HCT116 (cell line): ENCODE measurements at regions not wholly inside any gene's neighbourhood (a gene's known extent, or its start where the extent isn't known, plus 50 kb on each side); places are given as distances from the start of the nearest gene placed in this dataset.

Experiments used
- EZH2 ChIP-seq: fragments of 200-600 bp; sonication (generic); IDR thresholded peaks from 2 replicates; pipeline ENCODE4 v1.6.1; 2017; ENCODE audit warnings: antibody characterized with exemption, mixed run types
- TF ChIP-seq, protein P1 (sequence below), 3 experiments: fragments of 200-600 bp in 1 of 3; sonication (generic) in 1 of 3; IDR thresholded peaks in 2 of 3; conservative IDR thresholded peaks in 1 of 3; 2 replicates each; pipeline ENCODE4 v1.5.1; 2012 to 2017; ENCODE audit warnings: low read depth in 2 of 3, low read length in 2 of 3, antibody characterized with exemption in 1 of 3, borderline replicate concordance in 1 of 3, control low read depth in 1 of 3, mild to moderate bottlenecking in 1 of 3, mixed read lengths in 1 of 3, mixed run types in 1 of 3, moderate library complexity in 1 of 3; ENCODE audit not compliant: insufficient read depth in 1 of 3

DNA sequence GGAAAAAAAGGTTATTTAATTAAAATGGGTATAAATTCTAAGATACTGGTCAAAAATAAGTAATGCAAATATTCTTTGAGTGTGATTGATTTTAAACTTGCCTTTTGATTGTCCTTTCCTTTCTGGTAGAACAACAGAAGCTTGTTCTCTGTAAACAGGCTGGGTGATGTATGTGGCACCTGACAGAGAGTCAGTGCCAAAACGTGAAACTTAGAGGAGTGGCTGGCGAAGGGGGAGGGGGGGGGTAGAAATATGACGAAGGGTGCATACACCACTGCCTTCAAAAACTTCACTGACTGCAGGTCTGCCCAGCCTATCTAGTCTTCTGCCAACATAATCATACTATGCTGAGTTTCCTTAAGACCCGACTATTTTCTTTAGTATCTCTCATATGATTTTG is 629.8 kb upstream of the SEMA6A start:
- TF ChIP-seq, protein P1, sequence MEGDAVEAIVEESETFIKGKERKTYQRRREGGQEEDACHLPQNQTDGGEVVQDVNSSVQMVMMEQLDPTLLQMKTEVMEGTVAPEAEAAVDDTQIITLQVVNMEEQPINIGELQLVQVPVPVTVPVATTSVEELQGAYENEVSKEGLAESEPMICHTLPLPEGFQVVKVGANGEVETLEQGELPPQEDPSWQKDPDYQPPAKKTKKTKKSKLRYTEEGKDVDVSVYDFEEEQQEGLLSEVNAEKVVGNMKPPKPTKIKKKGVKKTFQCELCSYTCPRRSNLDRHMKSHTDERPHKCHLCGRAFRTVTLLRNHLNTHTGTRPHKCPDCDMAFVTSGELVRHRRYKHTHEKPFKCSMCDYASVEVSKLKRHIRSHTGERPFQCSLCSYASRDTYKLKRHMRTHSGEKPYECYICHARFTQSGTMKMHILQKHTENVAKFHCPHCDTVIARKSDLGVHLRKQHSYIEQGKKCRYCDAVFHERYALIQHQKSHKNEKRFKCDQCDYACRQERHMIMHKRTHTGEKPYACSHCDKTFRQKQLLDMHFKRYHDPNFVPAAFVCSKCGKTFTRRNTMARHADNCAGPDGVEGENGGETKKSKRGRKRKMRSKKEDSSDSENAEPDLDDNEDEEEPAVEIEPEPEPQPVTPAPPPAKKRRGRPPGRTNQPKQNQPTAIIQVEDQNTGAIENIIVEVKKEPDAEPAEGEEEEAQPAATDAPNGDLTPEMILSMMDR (IDR thresholded peaks at IDR 0.05 in 2 of 3, conservative IDR thresholded peaks at IDR 0.05 in 1 of 3; ENCODE audit: borderline replicate concordance in 1 of 3, insufficient read depth in 1 of 3, low read depth in 2 of 3, low read length in 2 of 3), result no peak
- no peak for TF ChIP-seq EZH2
